ENCODE measurements at regions not wholly inside any gene's neighbourhood (a gene's known extent, or its start where the extent isn't known, plus 50 kb on each side); places are given as distances from the start of the nearest gene placed in this dataset.

DNA sequence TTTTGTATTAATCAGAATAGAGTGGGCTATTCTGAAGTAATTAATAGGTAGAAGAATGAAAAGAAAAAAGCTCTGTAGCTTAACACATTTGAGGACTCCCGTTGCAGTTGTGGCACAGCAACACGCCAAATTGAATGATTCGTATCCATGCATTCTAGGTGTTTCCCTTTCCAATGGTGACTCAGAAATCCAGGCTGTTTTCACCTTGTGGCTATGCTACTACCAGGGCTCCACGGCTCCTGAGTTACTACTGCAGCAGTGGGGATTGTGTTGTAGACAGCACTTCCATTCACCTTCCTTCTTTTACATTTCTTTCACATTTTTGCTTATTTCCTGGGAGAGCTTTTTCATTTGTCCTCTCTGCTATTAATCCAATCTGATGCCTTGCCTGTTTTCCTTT is 1616.4 kb downstream of the CDH8 start:
- TF ChIP-seq, protein P1, sequence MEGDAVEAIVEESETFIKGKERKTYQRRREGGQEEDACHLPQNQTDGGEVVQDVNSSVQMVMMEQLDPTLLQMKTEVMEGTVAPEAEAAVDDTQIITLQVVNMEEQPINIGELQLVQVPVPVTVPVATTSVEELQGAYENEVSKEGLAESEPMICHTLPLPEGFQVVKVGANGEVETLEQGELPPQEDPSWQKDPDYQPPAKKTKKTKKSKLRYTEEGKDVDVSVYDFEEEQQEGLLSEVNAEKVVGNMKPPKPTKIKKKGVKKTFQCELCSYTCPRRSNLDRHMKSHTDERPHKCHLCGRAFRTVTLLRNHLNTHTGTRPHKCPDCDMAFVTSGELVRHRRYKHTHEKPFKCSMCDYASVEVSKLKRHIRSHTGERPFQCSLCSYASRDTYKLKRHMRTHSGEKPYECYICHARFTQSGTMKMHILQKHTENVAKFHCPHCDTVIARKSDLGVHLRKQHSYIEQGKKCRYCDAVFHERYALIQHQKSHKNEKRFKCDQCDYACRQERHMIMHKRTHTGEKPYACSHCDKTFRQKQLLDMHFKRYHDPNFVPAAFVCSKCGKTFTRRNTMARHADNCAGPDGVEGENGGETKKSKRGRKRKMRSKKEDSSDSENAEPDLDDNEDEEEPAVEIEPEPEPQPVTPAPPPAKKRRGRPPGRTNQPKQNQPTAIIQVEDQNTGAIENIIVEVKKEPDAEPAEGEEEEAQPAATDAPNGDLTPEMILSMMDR (IDR thresholded peaks at IDR 0.05; ENCODE audit: low read depth, low read length, missing input control), result no peak
- no peak for TF ChIP-seq TAF1 (conservative IDR thresholded peaks at IDR 0.05)
- TF ChIP-seq, protein P2, sequence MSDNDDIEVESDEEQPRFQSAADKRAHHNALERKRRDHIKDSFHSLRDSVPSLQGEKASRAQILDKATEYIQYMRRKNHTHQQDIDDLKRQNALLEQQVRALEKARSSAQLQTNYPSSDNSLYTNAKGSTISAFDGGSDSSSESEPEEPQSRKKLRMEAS (IDR thresholded peaks at IDR 0.05), result no peak
- TF ChIP-seq, protein P3, sequence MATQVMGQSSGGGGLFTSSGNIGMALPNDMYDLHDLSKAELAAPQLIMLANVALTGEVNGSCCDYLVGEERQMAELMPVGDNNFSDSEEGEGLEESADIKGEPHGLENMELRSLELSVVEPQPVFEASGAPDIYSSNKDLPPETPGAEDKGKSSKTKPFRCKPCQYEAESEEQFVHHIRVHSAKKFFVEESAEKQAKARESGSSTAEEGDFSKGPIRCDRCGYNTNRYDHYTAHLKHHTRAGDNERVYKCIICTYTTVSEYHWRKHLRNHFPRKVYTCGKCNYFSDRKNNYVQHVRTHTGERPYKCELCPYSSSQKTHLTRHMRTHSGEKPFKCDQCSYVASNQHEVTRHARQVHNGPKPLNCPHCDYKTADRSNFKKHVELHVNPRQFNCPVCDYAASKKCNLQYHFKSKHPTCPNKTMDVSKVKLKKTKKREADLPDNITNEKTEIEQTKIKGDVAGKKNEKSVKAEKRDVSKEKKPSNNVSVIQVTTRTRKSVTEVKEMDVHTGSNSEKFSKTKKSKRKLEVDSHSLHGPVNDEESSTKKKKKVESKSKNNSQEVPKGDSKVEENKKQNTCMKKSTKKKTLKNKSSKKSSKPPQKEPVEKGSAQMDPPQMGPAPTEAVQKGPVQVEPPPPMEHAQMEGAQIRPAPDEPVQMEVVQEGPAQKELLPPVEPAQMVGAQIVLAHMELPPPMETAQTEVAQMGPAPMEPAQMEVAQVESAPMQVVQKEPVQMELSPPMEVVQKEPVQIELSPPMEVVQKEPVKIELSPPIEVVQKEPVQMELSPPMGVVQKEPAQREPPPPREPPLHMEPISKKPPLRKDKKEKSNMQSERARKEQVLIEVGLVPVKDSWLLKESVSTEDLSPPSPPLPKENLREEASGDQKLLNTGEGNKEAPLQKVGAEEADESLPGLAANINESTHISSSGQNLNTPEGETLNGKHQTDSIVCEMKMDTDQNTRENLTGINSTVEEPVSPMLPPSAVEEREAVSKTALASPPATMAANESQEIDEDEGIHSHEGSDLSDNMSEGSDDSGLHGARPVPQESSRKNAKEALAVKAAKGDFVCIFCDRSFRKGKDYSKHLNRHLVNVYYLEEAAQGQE (IDR thresholded peaks at IDR 0.05), result no peak
- no peak for TF ChIP-seq GABPA (IDR thresholded peaks at IDR 0.05 in 1 of 2, conservative IDR thresholded peaks at IDR 0.05 in 1 of 2)
- TF ChIP-seq RAD21 (IDR thresholded peaks at IDR 0.05), result no peak
- no peak for TF ChIP-seq RXRA (IDR thresholded peaks at IDR 0.05)
- TF ChIP-seq, protein P4, sequence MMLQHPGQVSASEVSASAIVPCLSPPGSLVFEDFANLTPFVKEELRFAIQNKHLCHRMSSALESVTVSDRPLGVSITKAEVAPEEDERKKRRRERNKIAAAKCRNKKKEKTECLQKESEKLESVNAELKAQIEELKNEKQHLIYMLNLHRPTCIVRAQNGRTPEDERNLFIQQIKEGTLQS (IDR thresholded peaks at IDR 0.05), result no peak
- TF ChIP-seq, protein P5, sequence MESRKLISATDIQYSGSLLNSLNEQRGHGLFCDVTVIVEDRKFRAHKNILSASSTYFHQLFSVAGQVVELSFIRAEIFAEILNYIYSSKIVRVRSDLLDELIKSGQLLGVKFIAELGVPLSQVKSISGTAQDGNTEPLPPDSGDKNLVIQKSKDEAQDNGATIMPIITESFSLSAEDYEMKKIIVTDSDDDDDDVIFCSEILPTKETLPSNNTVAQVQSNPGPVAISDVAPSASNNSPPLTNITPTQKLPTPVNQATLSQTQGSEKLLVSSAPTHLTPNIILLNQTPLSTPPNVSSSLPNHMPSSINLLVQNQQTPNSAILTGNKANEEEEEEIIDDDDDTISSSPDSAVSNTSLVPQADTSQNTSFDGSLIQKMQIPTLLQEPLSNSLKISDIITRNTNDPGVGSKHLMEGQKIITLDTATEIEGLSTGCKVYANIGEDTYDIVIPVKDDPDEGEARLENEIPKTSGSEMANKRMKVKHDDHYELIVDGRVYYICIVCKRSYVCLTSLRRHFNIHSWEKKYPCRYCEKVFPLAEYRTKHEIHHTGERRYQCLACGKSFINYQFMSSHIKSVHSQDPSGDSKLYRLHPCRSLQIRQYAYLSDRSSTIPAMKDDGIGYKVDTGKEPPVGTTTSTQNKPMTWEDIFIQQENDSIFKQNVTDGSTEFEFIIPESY (IDR thresholded peaks at IDR 0.05), result no peak

All from liver (tissue), 3 donors.